K562 (cell line): ENCODE measurements at regions not wholly inside any gene's neighbourhood (a gene's known extent, or its start where the extent isn't known, plus 50 kb on each side); places are given as distances from the start of the nearest gene placed in this dataset.

Source experiments
- ATAC-seq: fragments of 200-7000 bp; cut with Tn5 transposase; 3 replicates; pipeline ENCODE4 v1.9.1; 2020; ENCODE audit warnings: moderate library complexity
- BruUV-seq: library from RNA; stranded (reverse); fragments of 400-500 nt; replicated peaks from 2 replicates; lab custom pipeline; 2021; lab: Mats Ljungman, UMichigan
- CTCF ChIA-PET: fragments of 300-600 bp; formaldehyde crosslinking; extraction: SDS; loops from one replicate; lab custom pipeline; 2021; ENCODE audit warnings: low intra/inter-chr PET ratio; lab: Yijun Ruan, JAX
- POLR2A ChIA-PET: fragments of 300-600, 350-650 bp; sonication (Branson Sonifier 250); formaldehyde crosslinking; extraction: SDS; loops from one replicate; lab custom pipeline; 2021; ENCODE audit warnings: antibody characterized with exemption, inconsistent platforms; lab: Yijun Ruan, JAX
- DNase-seq, 4 experiments: peaks; one replicate each; pipeline versions ENCODE4 v3.0.0 to v3.0.0-alpha.2; 2011 to 2018; ENCODE audit warnings: low spot score in 3 of 4, mixed read lengths in 3 of 4; ENCODE audit errors: extremely low read depth in 1 of 4
- FAIRE-seq: peaks from 2 replicates; lab custom pipeline; 2011; peaks lifted over from hg19 to GRCh38; lab: Jason Lieb, UNC
- H2AFZ ChIP-seq: 2 replicates; pipeline ENCODE4 v1.6.0; 2011; ENCODE audit warnings: low read depth, low read length, control low read depth, inconsistent platforms
- H3K27ac ChIP-seq: fragments of 200-600 bp; 3 replicates; pipeline ENCODE4 v1.8.0; 2011; ENCODE audit warnings: low read depth, mild to moderate bottlenecking, control low read depth, inconsistent platforms, low read length, moderate library complexity, mixed read lengths; ENCODE audit errors: extremely low read depth
- H3K27me3 ChIP-seq, 2 experiments: fragments of 300-600 bp in 1 of 2; 2 replicates in 1 of 2; 3 replicates in 1 of 2; pipeline versions ENCODE4 v1.6.0 to v1.8.0; 2011; ENCODE audit warnings: inconsistent platforms in 2 of 2, low read length in 2 of 2, mild to moderate bottlenecking in 1 of 2, mixed read lengths in 1 of 2, moderate library complexity in 1 of 2; ENCODE audit not compliant: control insufficient read depth in 2 of 2, insufficient read depth in 2 of 2
- H3K36me3 ChIP-seq: fragments of 300-600 bp; 3 replicates; pipeline ENCODE4 v1.8.0; 2011; ENCODE audit warnings: mild to moderate bottlenecking, low read length, inconsistent platforms; ENCODE audit not compliant: control insufficient read depth, insufficient read depth
- H3K4me1 ChIP-seq, 2 experiments: fragments of 200-600 bp in 1 of 2; replicated peaks in 1 of 2; 2 replicates in 1 of 2; 3 replicates in 1 of 2; pipeline versions ENCODE4 v1.5.1 to v1.8.0; 2011; ENCODE audit warnings: inconsistent platforms in 2 of 2, low read length in 2 of 2, mild to moderate bottlenecking in 1 of 2, mixed read lengths in 1 of 2, moderate library complexity in 1 of 2; ENCODE audit not compliant: control insufficient read depth in 2 of 2, insufficient read depth in 2 of 2
- H3K4me2 ChIP-seq: 2 replicates; pipeline ENCODE4 v1.6.1; 2011; ENCODE audit warnings: low read length, control low read depth, inconsistent platforms, mixed read lengths; ENCODE audit not compliant: insufficient read depth
- H3K4me3 ChIP-seq: fragments of 200-600 bp; sonication (generic), shearing (Covaris generic); 2 replicates; pipeline ENCODE4 v1.5.1; 2016; ENCODE audit warnings: control low read depth, inconsistent platforms
- H3K79me2 ChIP-seq: fragments of 200-600 bp; 3 replicates; pipeline ENCODE4 v1.8.0; 2011; ENCODE audit warnings: low read length, inconsistent platforms; ENCODE audit not compliant: control insufficient read depth, insufficient read depth
- H3K9ac ChIP-seq, 2 experiments: 2 replicates each; pipeline versions ENCODE4 v1.6.0 to v1.6.1; 2011; ENCODE audit warnings: low read depth in 2 of 2, low read length in 2 of 2, control low read depth in 1 of 2, inconsistent platforms in 1 of 2, mild to moderate bottlenecking in 1 of 2, mixed read lengths in 1 of 2; ENCODE audit not compliant: insufficient read depth in 1 of 2
- H3K9me1 ChIP-seq: one replicate; pipeline ENCODE4 v1.6.0; 2011; ENCODE audit warnings: inconsistent platforms, mild to moderate bottlenecking, low read length, moderate library complexity; ENCODE audit not compliant: control insufficient read depth, insufficient read depth
- H3K9me3 ChIP-seq: replicated peaks from 2 replicates; pipeline ENCODE4 v1.5.1; 2011; ENCODE audit warnings: low read depth, low read length, inconsistent platforms; ENCODE audit not compliant: control insufficient read depth, insufficient read depth
- H4K20me1 ChIP-seq: replicated peaks from 2 replicates; pipeline ENCODE4 v1.6.1; 2011; ENCODE audit warnings: low read length, inconsistent platforms, mixed read lengths; ENCODE audit not compliant: control insufficient read depth, insufficient read depth
- EHMT2 ChIP-seq: fragments of 450-650 bp; IDR thresholded peaks from 2 replicates; pipeline ENCODE4 v1.6.1; 2018; ENCODE audit warnings: antibody characterized with exemption
- ZC3H11A ChIP-seq: IDR thresholded peaks from 2 replicates; pipeline ENCODE4 v1.6.1; 2012; ENCODE audit warnings: low read depth, low read length, improper control_type of control experiment
- WGBS: fragments of 100-300 bp; shearing (Covaris generic); methylation state at CpG from one replicate; pipeline ENCODE4 v1.1.6; 2016; ENCODE audit warnings: low coverage, mixed read lengths; ENCODE audit not compliant: insufficient coverage; ENCODE audit errors: missing lambda C conversion rate; 5-methylcytosine and 5-hydroxymethylcytosine counted together
- in situ Hi-C: fragments of 300-500 bp; cut with MboI; formaldehyde crosslinking; loops from 4 replicates; pipeline ENCODE4 v1.15.0; 2018; ENCODE audit warnings: inconsistent platforms, mixed read lengths
- intact Hi-C: fragments of 100-400 bp; cut with micrococcal nuclease; formaldehyde crosslinking; loops from 2 replicates; pipeline ENCODE4 v1.14.2; 2022
- TF ChIP-seq, protein P1 (sequence below), 2 experiments: fragments of 450-650 bp; conservative IDR thresholded peaks; 2 replicates each; pipeline ENCODE4 v1.6.1; 2017; ENCODE audit warnings: mild to moderate bottlenecking in 2 of 2, moderate library complexity in 2 of 2

DNA sequence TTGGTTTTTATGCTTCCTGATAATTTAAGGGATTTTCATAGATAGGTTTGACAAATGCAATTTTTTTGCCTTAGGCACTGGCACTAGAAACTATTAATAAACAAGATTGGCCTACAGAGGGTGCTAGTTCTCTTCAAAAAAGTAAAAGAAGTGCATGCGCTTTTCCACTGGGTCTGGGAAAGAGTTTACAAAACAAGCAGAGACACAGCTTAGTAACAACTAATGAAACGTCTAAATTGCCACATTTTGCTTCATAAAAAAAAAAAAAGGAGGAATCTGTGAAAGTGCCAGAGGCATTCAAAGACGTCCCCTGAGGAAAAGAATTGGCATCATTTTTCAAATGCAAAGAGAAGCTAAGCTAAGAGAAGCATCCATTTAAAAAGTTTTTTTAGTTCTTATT, 58.3 kb upstream of the EEA1 start (continued):
- TF ChIP-seq, protein P1, sequence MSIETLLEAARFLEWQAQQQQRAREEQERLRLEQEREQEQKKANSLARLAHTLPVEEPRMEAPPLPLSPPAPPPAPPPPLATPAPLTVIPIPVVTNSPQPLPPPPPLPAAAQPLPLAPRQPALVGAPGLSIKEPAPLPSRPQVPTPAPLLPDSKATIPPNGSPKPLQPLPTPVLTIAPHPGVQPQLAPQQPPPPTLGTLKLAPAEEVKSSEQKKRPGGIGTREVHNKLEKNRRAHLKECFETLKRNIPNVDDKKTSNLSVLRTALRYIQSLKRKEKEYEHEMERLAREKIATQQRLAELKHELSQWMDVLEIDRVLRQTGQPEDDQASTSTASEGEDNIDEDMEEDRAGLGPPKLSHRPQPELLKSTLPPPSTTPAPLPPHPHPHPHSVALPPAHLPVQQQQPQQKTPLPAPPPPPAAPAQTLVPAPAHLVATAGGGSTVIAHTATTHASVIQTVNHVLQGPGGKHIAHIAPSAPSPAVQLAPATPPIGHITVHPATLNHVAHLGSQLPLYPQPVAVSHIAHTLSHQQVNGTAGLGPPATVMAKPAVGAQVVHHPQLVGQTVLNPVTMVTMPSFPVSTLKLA (conservative IDR thresholded peaks at IDR 0.05) = 0 out of 4 replicates have a peak, but pooled peaks of 1 of the 2 experiments have one; percentile 23

DNA sequence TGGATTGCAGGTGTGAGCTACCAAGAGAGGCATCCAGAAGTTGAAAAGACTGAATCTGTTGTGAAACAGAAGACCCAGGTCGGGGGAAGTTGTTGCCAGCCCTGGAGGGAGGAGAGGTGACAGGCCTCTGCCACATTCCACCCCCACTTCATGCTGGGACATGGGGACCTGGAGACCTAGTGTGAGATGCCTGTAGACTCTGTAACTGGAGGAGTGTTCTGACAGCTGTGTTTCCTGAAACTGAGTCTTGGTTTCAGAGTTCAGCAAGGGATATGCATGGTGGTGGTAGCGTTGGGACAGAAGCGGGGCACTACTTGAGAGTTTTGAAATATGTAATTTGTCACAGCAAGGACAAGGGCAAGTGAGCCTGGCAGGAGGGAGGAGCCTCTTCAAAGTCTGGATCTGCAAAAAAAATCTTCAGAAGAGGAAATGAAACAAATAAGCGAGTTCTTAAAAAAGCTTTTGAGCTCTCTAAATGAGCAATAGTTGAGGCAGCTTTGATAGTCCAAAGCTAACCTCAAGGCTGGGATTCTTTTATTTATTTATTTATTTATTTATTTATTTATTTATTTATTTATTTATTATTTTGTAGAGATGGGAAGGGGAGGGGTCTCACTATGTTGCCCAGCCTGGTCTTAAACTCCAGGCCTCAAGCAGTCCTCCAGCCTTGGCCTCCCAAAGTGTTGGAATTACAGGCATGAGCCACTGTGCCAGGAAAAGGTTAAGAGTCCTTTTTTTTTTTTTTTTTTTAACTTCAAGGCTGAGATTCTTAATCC, 58.9 kb upstream of the EEA1 start:
- H3K27me3 ChIP-seq = no peaks in the 10 kb centered on the region
- no peak overlapping the region for H3K27ac ChIP-seq
- intact Hi-C loops = loop anchor here (2.0 to 10.0 kb wide), 4 partner anchors 203 to 1115 kb away; no protein-coding TSS in a partner anchor
- no peak for TF ChIP-seq EHMT2
- peak; percentile 48; the same call in 1 of the 2 replicates for TF ChIP-seq ZC3H11A
- TF ChIP-seq, all 486 proteins: peak for 1
- POLR2A ChIA-PET = interaction anchor here (0.6 to 1.1 kb wide), 8 partner anchors 10 to 432 kb away, joined by 3 to 7 read pairs (median 3); no protein-coding TSS in a partner anchor
- H2AFZ ChIP-seq = peak overlapping the region; percentile 43
- DNase-seq (no peak), FAIRE-seq (no peak), ATAC-seq (peak; percentile 39)
- H3K9me1 ChIP-seq = no peaks in the 10 kb centered on the region
- WGBS = 81% methylated on average over 4 of the region's 4 CpGs
- in situ Hi-C loops = loop anchor here (25.0 kb wide), 1 partner anchor 424 kb away; no protein-coding TSS in a partner anchor
- CTCF ChIA-PET = interaction anchor here (0.7 to 3.5 kb wide), 3 partner anchors 399 to 431 kb away, joined by 3 to 23 read pairs (median 11); no protein-coding TSS in a partner anchor
- H3K79me2 ChIP-seq = no peaks in the 10 kb centered on the region
- H3K4me2 ChIP-seq = no peak overlapping the region
- H4K20me1 ChIP-seq = no peaks in the 10 kb centered on the region
- no peak overlapping the region for H3K4me3 ChIP-seq
- BruUV-seq = no TSS peak
- H3K36me3 ChIP-seq = no peaks in the 10 kb centered on the region
- H3K9me3 ChIP-seq = no peaks in the 10 kb centered on the region
- peaks cover 0 to 12% of the 10 kb centered on the region in 2 experiments; a peak in 2 of 5 replicates for H3K4me1 ChIP-seq
- 0 out of 4 replicates have a peak overlapping the region, but pooled peaks of 1 of the 2 experiments have one; percentile 19 for H3K9ac ChIP-seq
